Esophagus squamous epithelium (tissue), 5 donors: ENCODE measurements at regions not wholly inside any gene's neighbourhood (a gene's known extent, or its start where the extent isn't known, plus 50 kb on each side); places are given as distances from the start of the nearest gene placed in this dataset.

ENCODE experiments used
- DNase-seq: peaks from one replicate; lab custom pipeline; 2025; lab: John Stamatoyannopoulos, UW
- H3K27ac ChIP-seq, 4 donors: fragments of 200-600 bp; sonication (generic); one replicate each; pipeline ENCODE4 v1.5.1; 2016 to 2019; ENCODE audit warnings: mild to moderate bottlenecking in 1 of 4
- H3K27me3 ChIP-seq, 4 donors: fragments of 200-600 bp; sonication (generic); 1 replicate in 3 of 4; 2 replicates in 1 of 4; pipeline versions ENCODE4 v1.5.1 to v1.6.0; 2017 to 2021; ENCODE audit warnings: antibody characterized with exemption in 1 of 4
- H3K36me3 ChIP-seq, 3 donors: fragments of 200-600 bp; sonication (generic); one replicate each; pipeline ENCODE4 v1.5.1; 2016 to 2019
- H3K4me1 ChIP-seq, 3 donors: fragments of 200-600 bp; sonication (generic); one replicate each; pipeline ENCODE4 v1.5.1; 2017 to 2019
- H3K4me3 ChIP-seq, 4 donors: fragments of 200-600 bp; sonication (generic); 1 replicate in 3 of 4; 2 replicates in 1 of 4; pipeline ENCODE4 v1.5.1; 2016 to 2019; ENCODE audit warnings: mild to moderate bottlenecking in 2 of 4, moderate library complexity in 1 of 4
- H3K9me3 ChIP-seq, 3 donors: fragments of 200-600 bp; sonication (generic); one replicate each; pipeline ENCODE4 v1.5.1; 2016 to 2019
- POLR2A ChIP-seq, 4 donors: fragments of 450-650 bp; IDR thresholded peaks; one replicate each; pipeline ENCODE4 v1.6.1; 2017; ENCODE audit warnings: antibody characterized with exemption in 4 of 4, mild to moderate bottlenecking in 4 of 4, moderate library complexity in 3 of 4
- WGBS, 2 donors: methylation state at CpG; one replicate each; pipeline ENCODE4 v1.1.5; 2018; 5-methylcytosine and 5-hydroxymethylcytosine counted together
- intact Hi-C: fragments of 100-400 bp; cut with DNase I; formaldehyde crosslinking; loops from one replicate; pipeline ENCODE4 v1.15.0; 2022
- TF ChIP-seq, protein P1 (sequence below), 6 experiments: fragments of 450-650 bp in 4 of 6; fragments of 200-600 bp in 2 of 6; sonication (generic) in 2 of 6; IDR thresholded peaks; one replicate each; pipeline ENCODE4 v1.5.1; 2016 to 2019; ENCODE audit warnings: antibody characterized with exemption in 6 of 6, mild to moderate bottlenecking in 4 of 6, moderate library complexity in 4 of 6
- donor health status: DM: yes; HTN: yes; CAD: no.

DNA sequence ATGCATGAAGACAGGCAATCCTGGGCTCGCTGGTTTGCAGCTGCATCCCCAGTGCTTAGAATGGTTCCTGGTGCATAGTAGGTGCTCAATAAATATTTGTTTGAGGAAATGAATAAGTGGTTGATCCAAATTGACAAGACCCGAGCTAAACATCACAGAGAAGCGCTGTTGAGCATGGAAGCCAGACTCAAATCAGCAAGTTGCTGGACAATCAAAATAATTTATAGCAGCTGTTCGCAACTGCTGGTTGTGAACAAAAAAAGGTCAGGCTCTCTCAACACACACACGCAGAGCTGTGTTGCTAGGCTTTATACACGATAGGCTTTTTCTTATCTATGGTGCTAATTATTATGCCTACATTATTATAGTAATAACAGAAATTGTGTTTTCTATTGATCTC is 190.2 kb downstream of the TBX5 start:
- Histone ChIP-seq H3K36me3 (no peaks in the 10 kb centered on the region), H3K27ac (no peak overlapping the region), H3K4me3 (no peak overlapping the region), H3K9me3 (no peaks in the 10 kb centered on the region), H3K4me1 (no peaks in the 10 kb centered on the region), H3K27me3 (no peaks in the 10 kb centered on the region)
- DNase-seq, result no peak
- TF ChIP-seq, protein P1, sequence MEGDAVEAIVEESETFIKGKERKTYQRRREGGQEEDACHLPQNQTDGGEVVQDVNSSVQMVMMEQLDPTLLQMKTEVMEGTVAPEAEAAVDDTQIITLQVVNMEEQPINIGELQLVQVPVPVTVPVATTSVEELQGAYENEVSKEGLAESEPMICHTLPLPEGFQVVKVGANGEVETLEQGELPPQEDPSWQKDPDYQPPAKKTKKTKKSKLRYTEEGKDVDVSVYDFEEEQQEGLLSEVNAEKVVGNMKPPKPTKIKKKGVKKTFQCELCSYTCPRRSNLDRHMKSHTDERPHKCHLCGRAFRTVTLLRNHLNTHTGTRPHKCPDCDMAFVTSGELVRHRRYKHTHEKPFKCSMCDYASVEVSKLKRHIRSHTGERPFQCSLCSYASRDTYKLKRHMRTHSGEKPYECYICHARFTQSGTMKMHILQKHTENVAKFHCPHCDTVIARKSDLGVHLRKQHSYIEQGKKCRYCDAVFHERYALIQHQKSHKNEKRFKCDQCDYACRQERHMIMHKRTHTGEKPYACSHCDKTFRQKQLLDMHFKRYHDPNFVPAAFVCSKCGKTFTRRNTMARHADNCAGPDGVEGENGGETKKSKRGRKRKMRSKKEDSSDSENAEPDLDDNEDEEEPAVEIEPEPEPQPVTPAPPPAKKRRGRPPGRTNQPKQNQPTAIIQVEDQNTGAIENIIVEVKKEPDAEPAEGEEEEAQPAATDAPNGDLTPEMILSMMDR (IDR thresholded peaks at IDR 0.05), result no peak
- no peak for TF ChIP-seq POLR2A (IDR thresholded peaks at IDR 0.05)
- intact Hi-C loops, result no loop called here
- 35 to 41% methylated on average over 6 of the region's 6 CpGs for WGBS, 2 donors

GRCh38 chr12:114213055-114213581 is 192.8 kb downstream of the TBX5 start:
- no peaks in the 10 kb centered on the region for H3K36me3 ChIP-seq
- no peaks in the 10 kb centered on the region for H3K9me3 ChIP-seq
- no peaks in the 10 kb centered on the region for H3K4me1 ChIP-seq
- intact Hi-C loops, result no loop called here
- H3K27ac ChIP-seq, result no peak overlapping the region
- DNase-seq, result no peak
- no peak for TF ChIP-seq POLR2A (IDR thresholded peaks at IDR 0.05)
- TF ChIP-seq, protein P1 (IDR thresholded peaks at IDR 0.05), result no peak
- no peaks in the 10 kb centered on the region for H3K27me3 ChIP-seq
- no peak overlapping the region for H3K4me3 ChIP-seq
- 32 to 45% methylated on average over 2 of the region's 2 CpGs for WGBS, 2 donors

DNA sequence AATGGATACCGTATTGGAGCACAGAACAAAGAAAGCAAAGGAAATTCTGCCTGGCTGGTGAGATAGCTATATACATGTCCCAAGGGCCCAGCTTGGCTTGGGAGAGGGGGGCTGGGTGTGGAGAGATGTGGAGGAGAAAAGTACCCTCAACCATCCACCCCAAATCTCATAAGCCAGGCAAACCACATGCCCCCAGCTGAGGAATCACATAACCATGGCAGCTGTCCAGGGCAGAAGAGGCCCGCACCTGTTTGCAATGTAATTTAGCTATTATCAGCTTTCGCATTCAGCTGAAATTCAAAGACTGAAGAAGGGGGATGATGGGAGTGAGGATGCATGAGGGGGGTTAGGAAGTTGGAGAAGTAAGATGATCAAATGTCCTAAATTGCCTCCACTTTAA is 196.1 kb downstream of the TBX5 start:
- H3K4me3 ChIP-seq, result no peak overlapping the region
- no peak for TF ChIP-seq POLR2A (IDR thresholded peaks at IDR 0.05)
- TF ChIP-seq, protein P1 (IDR thresholded peaks at IDR 0.05), result no peak
- H3K36me3 ChIP-seq, result no peaks in the 10 kb centered on the region
- no peak overlapping the region for H3K27ac ChIP-seq
- intact Hi-C loops, result no loop called here
- no peaks in the 10 kb centered on the region for H3K4me1 ChIP-seq
- WGBS, 2 donors, result 68 to 72% methylated on average over 3 of the region's 3 CpGs
- no peaks in the 10 kb centered on the region for H3K27me3 ChIP-seq
- no peak for DNase-seq
- no peaks in the 10 kb centered on the region for H3K9me3 ChIP-seq

DNA sequence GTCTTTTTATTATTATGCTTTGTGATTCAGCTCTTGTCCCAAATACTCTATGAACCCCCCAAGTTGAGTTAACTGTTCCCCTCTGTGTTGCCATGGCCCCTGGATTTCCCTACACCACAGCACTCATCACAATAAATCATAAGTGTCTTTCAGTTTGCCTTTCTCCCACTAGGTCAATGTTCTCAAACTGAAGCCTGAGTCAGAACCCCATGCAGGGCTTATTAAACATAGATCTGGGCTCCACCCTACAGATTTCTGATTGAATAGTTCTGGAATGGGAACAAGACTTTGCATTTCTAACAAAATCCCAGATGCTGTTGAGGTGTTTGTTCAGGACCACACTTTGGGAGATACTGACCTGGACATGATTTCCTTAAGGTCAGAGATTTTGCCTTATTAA is 199.4 kb downstream of the TBX5 start:
- H3K27ac ChIP-seq, result no peak overlapping the region
- no peak for TF ChIP-seq POLR2A (IDR thresholded peaks at IDR 0.05)
- TF ChIP-seq, protein P1 (IDR thresholded peaks at IDR 0.05), result no peak
- no peak overlapping the region for H3K4me3 ChIP-seq
- intact Hi-C loops, result no loop called here
- H3K4me1 ChIP-seq, result no peaks in the 10 kb centered on the region
- DNase-seq, result no peak
- no peaks in the 10 kb centered on the region for H3K9me3 ChIP-seq
- no peaks in the 10 kb centered on the region for H3K36me3 ChIP-seq
- H3K27me3 ChIP-seq, result no peaks in the 10 kb centered on the region

- no peaks in the 10 kb centered on the region for H3K27me3 ChIP-seq
- DNase-seq, result no peak
- no peaks in the 10 kb centered on the region for H3K4me1 ChIP-seq
- H3K27ac ChIP-seq, result no peak overlapping the region
- H3K36me3 ChIP-seq, result no peaks in the 10 kb centered on the region
- H3K4me3 ChIP-seq, result no peak overlapping the region
- H3K9me3 ChIP-seq, result peaks cover 0 to 3% (median 0%) of the 10 kb centered on the region in 3 donors
- no peak for TF ChIP-seq POLR2A (IDR thresholded peaks at IDR 0.05)
- TF ChIP-seq, protein P1 (IDR thresholded peaks at IDR 0.05), result no peak
- 38 to 72% methylated on average over 1 to 2 of the region's 2 CpGs for WGBS, 2 donors
- intact Hi-C loops, result no loop called here
Observed at GRCh38 chr12:114201794-114202193, 204.2 kb downstream of the TBX5 start.
